HepG2 (cell line): ENCODE measurements at regions not wholly inside any gene's neighbourhood (a gene's known extent, or its start where the extent isn't known, plus 50 kb on each side); places are given as distances from the start of the nearest gene placed in this dataset.

Experiments used
- ATAC-seq: fragments of 200-7000 bp; cut with Tn5 transposase; 3 replicates; pipeline ENCODE4 v1.9.1; 2020; ENCODE audit warnings: mild to moderate bottlenecking, moderate library complexity
- BruUV-seq: library from RNA; stranded (reverse); fragments of 400-500 nt; replicated peaks from 2 replicates; lab custom pipeline; 2021; lab: Mats Ljungman, UMichigan
- CTCF ChIA-PET: fragments of 300-600 bp; formaldehyde crosslinking; extraction: SDS; loops from one replicate; lab custom pipeline; 2021; ENCODE audit warnings: low total read pairs, inconsistent platforms, low intra/inter-chr PET ratio; lab: Yijun Ruan, JAX
- POLR2A ChIA-PET: fragments of 350-600 bp; sonication (Branson Sonifier 250); formaldehyde crosslinking; loops from one replicate; lab custom pipeline; 2020; ENCODE audit warnings: antibody characterized with exemption, inconsistent platforms; lab: Yijun Ruan, JAX
- DNase-seq: peaks from one replicate; pipeline ENCODE4 v3.0.0-alpha.2; 2015; ENCODE audit warnings: low spot score
- FAIRE-seq: peaks from 3 replicates; lab custom pipeline; 2011; peaks lifted over from hg19 to GRCh38; lab: Jason Lieb, UNC
- H2AFZ ChIP-seq: one replicate; pipeline ENCODE4 v1.6.1; 2011; ENCODE audit warnings: low read length, inconsistent platforms
- H3K27ac ChIP-seq: fragments of 300-600 bp; 3 replicates; pipeline ENCODE4 v1.8.0; 2011; ENCODE audit warnings: mixed run types, mild to moderate bottlenecking, mixed read lengths, low read length, inconsistent platforms; ENCODE audit not compliant: insufficient read depth; ENCODE audit errors: extremely low read length
- H3K27me3 ChIP-seq, 2 experiments: fragments of 200-600 bp in 1 of 2; 2 replicates in 1 of 2; 3 replicates in 1 of 2; pipeline versions ENCODE4 v1.6.0 to v1.8.0; 2011; ENCODE audit warnings: low read length in 2 of 2, mild to moderate bottlenecking in 2 of 2, moderate library complexity in 2 of 2, inconsistent platforms in 1 of 2; ENCODE audit not compliant: insufficient read depth in 2 of 2, control insufficient read depth in 1 of 2
- H3K36me3 ChIP-seq, 2 experiments: fragments of 200-600 bp in 1 of 2; replicated peaks in 1 of 2; 2 replicates in 1 of 2; 3 replicates in 1 of 2; pipeline versions ENCODE4 v1.5.1 to v1.8.0; 2011; ENCODE audit warnings: low read length in 2 of 2, inconsistent platforms in 1 of 2; ENCODE audit not compliant: insufficient read depth in 2 of 2, control insufficient read depth in 1 of 2
- H3K4me1 ChIP-seq: 2 replicates; pipeline ENCODE4 v1.5.1; 2012; ENCODE audit warnings: low read length, inconsistent platforms; ENCODE audit not compliant: insufficient read depth
- H3K4me2 ChIP-seq: 2 replicates; pipeline ENCODE4 v1.6.0; 2011; ENCODE audit warnings: low read depth, low read length, inconsistent platforms
- H3K4me3 ChIP-seq, 3 experiments: fragments of 200-600 bp in 1 of 3; sonication (generic), shearing (Covaris generic) in 1 of 3; replicated peaks in 1 of 3; 2 replicates each; pipeline ENCODE4 v1.5.1; 2011 to 2016; ENCODE audit warnings: low read length in 3 of 3, inconsistent platforms in 2 of 3, low read depth in 2 of 3, mild to moderate bottlenecking in 2 of 3, control low read depth in 1 of 3, mixed read lengths in 1 of 3; ENCODE audit not compliant: insufficient read depth in 1 of 3
- H3K79me2 ChIP-seq: one replicate; pipeline ENCODE4 v1.6.1; 2011; ENCODE audit warnings: low read length, inconsistent platforms; ENCODE audit not compliant: insufficient read depth
- H3K9ac ChIP-seq: 2 replicates; pipeline ENCODE4 v1.6.0; 2011; ENCODE audit warnings: mild to moderate bottlenecking, low read depth, low read length, inconsistent platforms; ENCODE audit not compliant: insufficient read depth
- H3K9me3 ChIP-seq: 2 replicates; pipeline ENCODE4 v1.5.1; 2012; ENCODE audit warnings: mild to moderate bottlenecking, low read length
- H4K20me1 ChIP-seq: 2 replicates; pipeline ENCODE4 v1.6.0; 2011; ENCODE audit warnings: inconsistent platforms, mild to moderate bottlenecking, low read length, moderate library complexity; ENCODE audit not compliant: insufficient read depth
- CBX1 ChIP-seq: IDR thresholded peaks from one replicate; pipeline ENCODE4 v1.6.1; 2016; ENCODE audit warnings: antibody characterized with exemption, low read depth
- GMEB1 ChIP-seq: sonication (generic); formaldehyde crosslinking; IDR thresholded peaks from 2 replicates; pipeline ENCODE4 v1.5.1; 2020; ENCODE audit warnings: missing genetic modification reagents, mild to moderate bottlenecking, borderline replicate concordance
- HDAC6 ChIP-seq: fragments of 200-600 bp; sonication (generic); IDR thresholded peaks from 2 replicates; pipeline ENCODE4 v1.7.0; 2017; ENCODE audit warnings: mild to moderate bottlenecking, antibody characterized with exemption, low read length, low read depth
- HOXD1 ChIP-seq: sonication (generic); formaldehyde crosslinking; IDR thresholded peaks from 2 replicates; pipeline ENCODE4 v1.5.0; 2020; ENCODE audit warnings: missing genetic modification reagents
- KLF9 ChIP-seq: IDR thresholded peaks from 2 replicates; pipeline ENCODE4 v1.6.1; 2016; ENCODE audit warnings: low read depth
- MAFK ChIP-seq, 2 experiments: IDR thresholded peaks in 1 of 2; conservative IDR thresholded peaks in 1 of 2; 2 replicates each; pipeline ENCODE4 v1.6.1; 2011; ENCODE audit warnings: improper control_type of control experiment in 2 of 2, low read length in 2 of 2
- NFE2L2 ChIP-seq: fragments of 150-350 bp; IDR thresholded peaks from 2 replicates; pipeline ENCODE4 v1.6.1; 2014; ENCODE audit warnings: low read length
- NFYB ChIP-seq: sonication (generic); formaldehyde crosslinking; IDR thresholded peaks from 2 replicates; pipeline ENCODE4 v1.4.0; 2020; ENCODE audit warnings: missing genetic modification reagents
- ZBTB49 ChIP-seq: sonication (generic); formaldehyde crosslinking; IDR thresholded peaks from 2 replicates; pipeline ENCODE4 v1.4.0; 2020; ENCODE audit warnings: missing genetic modification reagents, borderline replicate concordance
- ZC3H4 ChIP-seq: sonication (generic); formaldehyde crosslinking; IDR thresholded peaks from 2 replicates; pipeline ENCODE4 v1.4.0; 2020; ENCODE audit warnings: missing genetic modification reagents, borderline replicate concordance
- ZFP37 ChIP-seq: sonication (generic); formaldehyde crosslinking; IDR thresholded peaks from 2 replicates; pipeline ENCODE4 v1.4.0; 2020; ENCODE audit warnings: missing genetic modification reagents, borderline replicate concordance
- ZFP82 ChIP-seq: sonication (generic); formaldehyde crosslinking; IDR thresholded peaks from 2 replicates; pipeline ENCODE4 v1.5.1; 2020; ENCODE audit warnings: mild to moderate bottlenecking, missing genetic modification reagents, borderline replicate concordance
- WGBS: methylation state at CpG from one replicate; pipeline ENCODE4 v1.1.6; 2017; ENCODE audit warnings: low lambda C conversion rate; 5-methylcytosine and 5-hydroxymethylcytosine counted together
- in situ Hi-C: cut with HindIII; loops from 2 replicates; pipeline ENCODE4 v1.10.0; 2017; ENCODE audit warnings: low pct_unique_long_range_greater_than_20kb; ENCODE audit not compliant: extremely low pct_ligation_motif_present
- intact Hi-C: fragments of 100-400 bp; cut with micrococcal nuclease; formaldehyde crosslinking; loops from one replicate; pipeline ENCODE4 v1.10.0; 2022; ENCODE audit not compliant: unreplicated experiment
- TF ChIP-seq, protein P1 (sequence below): sonication (generic); formaldehyde crosslinking; IDR thresholded peaks from one replicate; pipeline ENCODE4 v1.5.1; 2020; ENCODE audit warnings: mild to moderate bottlenecking, missing genetic modification reagents; ENCODE audit errors: not compliant biosample characterization

DNA sequence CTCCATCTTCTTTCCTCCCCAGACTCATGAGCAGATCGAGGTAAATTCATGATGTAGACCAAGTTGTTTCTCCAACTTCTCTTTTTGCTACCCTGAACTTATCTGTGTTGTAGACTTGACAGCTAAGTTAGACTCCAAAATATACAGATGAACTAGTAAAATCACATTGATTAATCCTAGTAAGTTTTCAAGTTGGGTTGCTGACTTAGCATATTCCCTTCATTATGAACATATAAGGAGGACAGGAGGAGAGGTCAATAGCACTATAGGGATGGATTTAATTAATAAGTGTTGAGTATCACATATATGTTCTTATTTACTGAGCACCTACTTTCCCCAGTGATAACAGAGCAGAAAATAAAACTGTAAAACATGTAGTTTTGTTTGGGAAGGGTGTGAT, 227.3 kb downstream of the TINAG start (continued):
- TF ChIP-seq, protein P1, sequence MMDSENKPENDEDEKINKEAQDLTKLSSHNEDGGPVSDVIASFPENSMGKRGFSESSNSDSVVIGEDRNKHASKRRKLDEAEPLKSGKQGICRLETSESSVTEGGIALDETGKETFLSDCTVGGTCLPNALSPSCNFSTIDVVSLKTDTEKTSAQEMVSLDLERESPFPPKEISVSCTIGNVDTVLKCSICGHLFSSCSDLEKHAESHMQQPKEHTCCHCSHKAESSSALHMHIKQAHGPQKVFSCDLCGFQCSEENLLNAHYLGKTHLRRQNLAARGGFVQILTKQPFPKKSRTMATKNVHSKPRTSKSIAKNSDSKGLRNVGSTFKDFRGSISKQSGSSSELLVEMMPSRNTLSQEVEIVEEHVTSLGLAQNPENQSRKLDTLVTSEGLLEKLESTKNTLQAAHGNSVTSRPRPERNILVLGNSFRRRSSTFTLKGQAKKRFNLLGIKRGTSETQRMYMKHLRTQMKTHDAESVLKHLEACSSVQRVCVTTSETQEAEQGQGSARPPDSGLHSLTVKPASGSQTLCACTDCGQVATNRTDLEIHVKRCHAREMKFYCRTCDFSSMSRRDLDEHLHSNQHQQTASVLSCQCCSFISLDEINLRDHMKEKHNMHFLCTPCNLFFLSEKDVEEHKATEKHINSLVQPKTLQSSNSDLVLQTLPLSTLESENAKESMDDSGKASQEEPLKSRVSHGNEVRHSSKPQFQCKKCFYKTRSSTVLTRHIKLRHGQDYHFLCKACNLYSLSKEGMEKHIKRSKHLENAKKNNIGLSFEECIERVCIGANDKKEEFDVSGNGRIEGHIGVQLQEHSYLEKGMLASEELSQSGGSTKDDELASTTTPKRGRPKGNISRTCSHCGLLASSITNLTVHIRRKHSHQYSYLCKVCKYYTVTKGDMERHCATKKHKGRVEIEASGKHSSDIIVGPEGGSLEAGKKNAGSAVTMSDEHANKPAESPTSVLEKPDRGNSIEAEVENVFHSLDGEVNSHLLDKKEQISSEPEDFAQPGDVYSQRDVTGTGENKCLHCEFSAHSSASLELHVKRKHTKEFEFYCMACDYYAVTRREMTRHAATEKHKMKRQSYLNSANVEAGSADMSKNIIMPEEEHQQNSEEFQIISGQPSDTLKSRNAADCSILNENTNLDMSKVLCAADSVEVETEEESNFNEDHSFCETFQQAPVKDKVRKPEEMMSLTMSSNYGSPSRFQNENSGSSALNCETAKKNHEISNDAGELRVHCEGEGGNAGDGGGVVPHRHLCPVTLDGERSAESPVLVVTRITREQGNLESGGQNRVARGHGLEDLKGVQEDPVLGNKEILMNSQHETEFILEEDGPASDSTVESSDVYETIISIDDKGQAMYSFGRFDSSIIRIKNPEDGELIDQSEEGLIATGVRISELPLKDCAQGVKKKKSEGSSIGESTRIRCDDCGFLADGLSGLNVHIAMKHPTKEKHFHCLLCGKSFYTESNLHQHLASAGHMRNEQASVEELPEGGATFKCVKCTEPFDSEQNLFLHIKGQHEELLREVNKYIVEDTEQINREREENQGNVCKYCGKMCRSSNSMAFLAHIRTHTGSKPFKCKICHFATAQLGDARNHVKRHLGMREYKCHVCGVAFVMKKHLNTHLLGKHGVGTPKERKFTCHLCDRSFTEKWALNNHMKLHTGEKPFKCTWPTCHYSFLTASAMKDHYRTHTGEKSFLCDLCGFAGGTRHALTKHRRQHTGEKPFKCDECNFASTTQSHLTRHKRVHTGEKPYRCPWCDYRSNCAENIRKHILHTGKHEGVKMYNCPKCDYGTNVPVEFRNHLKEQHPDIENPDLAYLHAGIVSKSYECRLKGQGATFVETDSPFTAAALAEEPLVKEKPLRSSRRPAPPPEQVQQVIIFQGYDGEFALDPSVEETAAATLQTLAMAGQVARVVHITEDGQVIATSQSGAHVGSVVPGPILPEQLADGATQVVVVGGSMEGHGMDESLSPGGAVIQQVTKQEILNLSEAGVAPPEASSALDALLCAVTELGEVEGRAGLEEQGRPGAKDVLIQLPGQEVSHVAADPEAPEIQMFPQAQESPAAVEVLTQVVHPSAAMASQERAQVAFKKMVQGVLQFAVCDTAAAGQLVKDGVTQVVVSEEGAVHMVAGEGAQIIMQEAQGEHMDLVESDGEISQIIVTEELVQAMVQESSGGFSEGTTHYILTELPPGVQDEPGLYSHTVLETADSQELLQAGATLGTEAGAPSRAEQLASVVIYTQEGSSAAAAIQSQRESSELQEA (CRISPR knock-in tag) = no peak
- TF ChIP-seq ZC3H4 = no peak
- TF ChIP-seq MAFK (conservative IDR thresholded peaks at IDR 0.05 in 1 of 2, IDR thresholded peaks at IDR 0.05 in 1 of 2; ENCODE audit: low read length in 2 of 2) = peak; percentile 86 to 89
- TF ChIP-seq ZFP37 = no peak

- intact Hi-C loops = no loop called here
- no peak for TF ChIP-seq ZFP82
- no peak for TF ChIP-seq NFYB (CRISPR knock-in tag)
- TF ChIP-seq HOXD1 (CRISPR knock-in tag) = no peak
- no peak for TF ChIP-seq GMEB1 (CRISPR knock-in tag)
- no peak for TF ChIP-seq HDAC6
- no peak for TF ChIP-seq NFE2L2
- no peak for TF ChIP-seq CBX1
- no peak for TF ChIP-seq KLF9 (CRISPR knock-in tag)
- TF ChIP-seq ZBTB49 (CRISPR knock-in tag) = no peak
Observed at GRCh38 chr6:54541541-54541940, 233.3 kb downstream of the TINAG start.

More at GRCh38 chr6:54541541-54541940, 233.3 kb downstream of the TINAG start:
- H3K36me3 ChIP-seq = no peaks in the 10 kb centered on the region
- FAIRE-seq (no peak), ATAC-seq (no peak), DNase-seq (no peak)
- WGBS = 0% methylated on average over 1 of the region's 1 CpG
- H3K79me2 ChIP-seq = no peaks in the 10 kb centered on the region
- POLR2A ChIA-PET = no interaction called here
- no peak overlapping the region for H3K4me2 ChIP-seq
- H3K4me1 ChIP-seq = no peaks in the 10 kb centered on the region
- BruUV-seq = no TSS peak
- H3K9ac ChIP-seq = no peak overlapping the region
- in situ Hi-C loops = no loop called here
- no peaks in the 10 kb centered on the region for H4K20me1 ChIP-seq
- peaks cover 12% of the 10 kb centered on the region for H3K9me3 ChIP-seq
- H3K27me3 ChIP-seq = no peaks in the 10 kb centered on the region
- CTCF ChIA-PET = no interaction called here
- no peak overlapping the region for H3K27ac ChIP-seq
- H3K4me3 ChIP-seq = no peak overlapping the region
- no peak overlapping the region for H2AFZ ChIP-seq
